Aorta (tissue), 5 donors: ENCODE measurements at regions not wholly inside any gene's neighbourhood (a gene's known extent, or its start where the extent isn't known, plus 50 kb on each side); places are given as distances from the start of the nearest gene placed in this dataset.

Experiments
- ATAC-seq: fragments of 200-7000 bp; cut with Tn5 transposase; one replicate; pipeline ENCODE4 v1.9.1; 2022; ENCODE audit warnings: moderate library complexity; ENCODE audit not compliant: low FRiP score
- DNase-seq, 2 donors: peaks; one replicate each; pipeline ENCODE4 v3.0.0-alpha.2; 2020
- H3K27ac ChIP-seq, 2 donors: one replicate each; pipeline ENCODE4 v1.5.1; 2013; ENCODE audit warnings: low read length in 2 of 2, mild to moderate bottlenecking in 2 of 2, moderate library complexity in 2 of 2, control low read depth in 1 of 2, inconsistent platforms in 1 of 2, low read depth in 1 of 2
- H3K27me3 ChIP-seq, 2 donors: one replicate each; pipeline ENCODE4 v1.6.1; 2013; ENCODE audit warnings: control low read depth in 1 of 2, low read length in 1 of 2, mild to moderate bottlenecking in 1 of 2, moderate library complexity in 1 of 2; ENCODE audit not compliant: insufficient read depth in 2 of 2, control insufficient read depth in 1 of 2
- H3K36me3 ChIP-seq, 2 donors: one replicate each; pipeline ENCODE4 v1.6.1; 2013; ENCODE audit warnings: control low read depth in 1 of 2, low read length in 1 of 2, mild to moderate bottlenecking in 1 of 2; ENCODE audit not compliant: insufficient read depth in 2 of 2, control insufficient read depth in 1 of 2
- H3K4me1 ChIP-seq, 2 donors: one replicate each; pipeline ENCODE4 v1.6.1; 2013; ENCODE audit warnings: low read length in 2 of 2, control low read depth in 1 of 2, mild to moderate bottlenecking in 1 of 2, moderate library complexity in 1 of 2; ENCODE audit not compliant: insufficient read depth in 2 of 2, control insufficient read depth in 1 of 2
- H3K4me3 ChIP-seq, 2 donors: one replicate each; pipeline ENCODE4 v1.5.1; 2013; ENCODE audit warnings: low read length in 2 of 2, control low read depth in 1 of 2, mild to moderate bottlenecking in 1 of 2
- H3K9me3 ChIP-seq: one replicate; pipeline ENCODE4 v1.6.1; 2013; ENCODE audit warnings: mild to moderate bottlenecking, low read length; ENCODE audit not compliant: control insufficient read depth
- WGBS, 2 donors: extraction: QIAGEN DNeasy Blood & Tissue Kit; methylation state at CpG; one replicate each; pipeline ENCODE4 v1.1.7; 2013; 5-methylcytosine and 5-hydroxymethylcytosine counted together
- intact Hi-C, 2 donors: fragments of 100-400 bp; cut with DNase I; formaldehyde crosslinking; loops; one replicate each; pipeline versions ENCODE4 v1.14.2 to v1.15.0; 2022
- donor health status: healthy with polysubstance abuse.
- donor health status: Bipolar disorder and iron deficiency.
- donor health status: DM: no; HTN: no; CAD: no.
- donor health status: DM: no; HTN: no; CAD: no.
- donor health status: DM: yes; HTN: yes; CAD: no.

DNA sequence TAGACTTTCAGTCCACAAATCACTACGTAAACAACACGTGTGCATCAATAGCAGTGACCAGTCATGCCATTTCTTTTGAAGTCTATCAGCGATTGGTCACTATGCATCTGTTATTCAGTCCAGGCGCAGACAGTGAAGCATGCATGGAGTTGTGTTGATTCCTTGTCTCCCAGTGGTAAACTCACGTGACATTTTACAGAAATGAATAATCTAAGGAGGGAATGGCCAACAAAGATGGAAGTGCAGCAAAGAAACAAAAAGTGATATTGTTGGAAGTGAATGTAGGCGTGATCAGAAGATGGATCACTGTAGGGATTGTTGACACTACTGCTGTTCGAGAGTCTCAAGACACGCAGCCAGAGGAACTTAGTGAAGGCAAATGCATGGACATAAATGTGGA, 317.8 kb upstream of the MGAT5 start:
- no peak for ATAC-seq
- no peak overlapping the region for H3K4me3 ChIP-seq
- H3K9me3 ChIP-seq: no peaks in the 10 kb centered on the region
- no peaks in the 10 kb centered on the region for H3K4me1 ChIP-seq
- DNase-seq: no peak
- 78% methylated on average over 8 of the region's 8 CpGs for WGBS, 2 donors
- intact Hi-C loops: no loop called here
- H3K27me3 ChIP-seq: no peaks in the 10 kb centered on the region
- no peak overlapping the region for H3K27ac ChIP-seq
- no peaks in the 10 kb centered on the region for H3K36me3 ChIP-seq

DNA sequence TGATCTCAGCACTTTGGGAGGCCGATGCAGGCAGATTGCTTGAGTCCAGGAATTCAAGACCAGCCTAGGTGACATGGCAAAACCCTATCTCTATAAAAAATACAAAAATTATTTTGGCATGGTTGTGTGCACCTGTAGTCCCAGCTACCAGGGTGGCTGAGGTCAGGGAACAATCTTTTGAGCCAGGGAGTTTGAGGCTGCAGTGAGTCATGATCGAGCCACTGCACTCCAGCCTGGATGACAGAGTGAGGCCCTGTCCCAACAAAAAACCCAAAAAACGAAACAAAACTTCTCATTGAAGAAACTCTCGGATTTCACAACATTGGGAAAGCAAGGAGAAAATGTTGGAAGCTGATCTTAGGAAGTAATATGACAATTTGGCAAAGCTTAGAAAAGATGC, 317.3 kb upstream of the MGAT5 start:
- intact Hi-C loops: no loop called here
- Histone ChIP-seq H3K9me3 (no peaks in the 10 kb centered on the region), H3K4me3 (no peak overlapping the region), H3K27ac (no peak overlapping the region), H3K4me1 (no peaks in the 10 kb centered on the region), H3K27me3 (no peaks in the 10 kb centered on the region), H3K36me3 (no peaks in the 10 kb centered on the region)
- 66 to 76% methylated on average over 4 of the region's 4 CpGs for WGBS, 2 donors
- ATAC-seq (no peak), DNase-seq (no peak)

DNA sequence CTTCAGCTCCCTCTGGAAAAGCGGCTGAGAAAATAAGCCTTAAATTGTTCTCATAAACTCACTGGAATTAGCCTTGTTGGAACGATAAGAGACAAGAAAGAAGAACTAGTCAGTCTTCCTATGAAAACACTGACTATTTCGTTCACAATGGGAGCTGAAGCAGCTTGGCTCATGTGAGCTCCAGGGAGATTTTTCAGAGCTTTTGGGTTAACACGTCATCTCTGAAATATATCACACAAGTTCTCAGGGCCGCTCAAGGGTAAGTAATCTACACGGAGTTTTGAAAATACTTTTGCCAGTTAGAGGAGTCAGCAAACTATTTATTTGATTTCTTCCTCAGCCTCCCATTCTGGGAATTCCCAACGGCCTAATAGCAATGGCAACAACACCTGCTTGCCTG, 316.2 kb upstream of the MGAT5 start:
- WGBS, 2 donors: 12 to 24% methylated on average over 7 of the region's 7 CpGs
- Histone ChIP-seq H3K27ac (no peak overlapping the region), H3K27me3 (no peaks in the 10 kb centered on the region), H3K36me3 (no peaks in the 10 kb centered on the region), H3K4me1 (no peaks in the 10 kb centered on the region), H3K9me3 (no peaks in the 10 kb centered on the region), H3K4me3 (no peak overlapping the region)
- no peak for ATAC-seq
- intact Hi-C loops: no loop called here
- DNase-seq: no peak

DNA sequence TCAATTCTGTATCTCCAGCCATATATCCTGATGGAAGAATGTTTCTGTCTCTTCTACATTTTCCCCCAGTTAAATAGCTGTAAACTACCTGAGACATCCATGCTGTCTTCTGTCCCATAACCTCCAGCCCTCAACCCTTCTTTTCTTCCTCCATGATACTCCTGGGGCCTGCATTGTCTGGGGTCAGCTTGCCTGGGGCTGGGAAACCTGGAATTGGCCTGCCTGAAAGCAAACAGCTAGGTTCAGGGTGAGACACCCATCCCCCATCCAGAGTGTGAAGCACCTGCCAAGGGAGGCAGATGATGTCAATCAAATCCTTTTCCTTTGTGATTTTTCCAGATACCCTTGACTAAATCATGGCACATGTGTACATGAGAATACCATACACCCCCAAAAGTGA, 313.7 kb upstream of the MGAT5 start:
- H3K4me1 ChIP-seq: no peaks in the 10 kb centered on the region
- H3K27me3 ChIP-seq: no peaks in the 10 kb centered on the region
- H3K27ac ChIP-seq: no peak overlapping the region
- DNase-seq (no peak), ATAC-seq (no peak)
- intact Hi-C loops: no loop called here
- H3K36me3 ChIP-seq: no peaks in the 10 kb centered on the region
- no peaks in the 10 kb centered on the region for H3K9me3 ChIP-seq
- no peak overlapping the region for H3K4me3 ChIP-seq

DNA sequence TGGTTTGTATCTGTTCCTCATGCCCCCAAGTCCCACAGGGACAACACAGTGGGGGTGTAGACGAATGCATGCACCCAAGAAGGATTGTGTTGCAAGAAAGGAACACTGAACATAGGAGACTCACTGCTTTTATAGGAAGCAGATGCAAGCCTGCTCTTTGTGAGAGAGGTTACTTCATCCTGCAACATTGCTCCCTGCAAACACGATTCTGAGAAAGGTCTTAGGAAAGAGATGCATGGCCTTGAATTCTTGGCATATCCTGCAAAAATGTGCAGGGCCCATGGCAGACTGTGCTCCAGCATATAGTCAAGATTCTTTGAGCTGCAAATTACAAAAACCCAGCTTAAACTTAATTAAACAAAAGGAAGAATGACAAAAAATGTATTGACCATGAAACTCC, 312.2 kb upstream of the MGAT5 start:
- H3K27me3 ChIP-seq: no peaks in the 10 kb centered on the region
- no peaks in the 10 kb centered on the region for H3K36me3 ChIP-seq
- DNase-seq (no peak), ATAC-seq (no peak)
- WGBS, 2 donors: 15 to 18% methylated on average over 2 of the region's 2 CpGs
- H3K4me1 ChIP-seq: no peaks in the 10 kb centered on the region
- H3K27ac ChIP-seq: no peak overlapping the region
- intact Hi-C loops: no loop called here
- H3K9me3 ChIP-seq: no peaks in the 10 kb centered on the region
- no peak overlapping the region for H3K4me3 ChIP-seq

DNA sequence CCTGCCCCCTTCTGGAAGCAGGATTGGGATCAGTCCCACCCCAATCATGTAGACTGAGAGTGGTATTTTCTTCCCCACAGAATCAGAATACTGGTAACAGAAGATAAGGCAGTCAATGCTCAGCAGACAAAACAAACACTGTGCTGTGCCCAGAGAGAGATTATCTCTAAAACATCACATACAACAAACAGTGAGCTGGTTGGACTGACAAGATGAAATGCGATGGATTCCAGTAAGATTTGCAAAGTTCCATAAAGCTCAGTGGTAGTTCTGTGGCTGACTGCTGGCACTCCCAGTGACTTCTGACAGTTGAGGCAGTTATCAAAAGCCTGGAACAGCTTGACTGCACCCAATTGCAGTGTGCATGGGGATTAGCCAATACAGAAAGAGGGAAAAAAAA, 311.5 kb upstream of the MGAT5 start:
- no peak overlapping the region for H3K4me3 ChIP-seq
- intact Hi-C loops: no loop called here
- no peaks in the 10 kb centered on the region for H3K4me1 ChIP-seq
- ATAC-seq (no peak), DNase-seq (no peak)
- no peaks in the 10 kb centered on the region for H3K27me3 ChIP-seq
- no peak overlapping the region for H3K27ac ChIP-seq
- H3K9me3 ChIP-seq: no peaks in the 10 kb centered on the region
- no peaks in the 10 kb centered on the region for H3K36me3 ChIP-seq
- 60 to 62% methylated on average over 1 of the region's 1 CpG for WGBS, 2 donors

DNA sequence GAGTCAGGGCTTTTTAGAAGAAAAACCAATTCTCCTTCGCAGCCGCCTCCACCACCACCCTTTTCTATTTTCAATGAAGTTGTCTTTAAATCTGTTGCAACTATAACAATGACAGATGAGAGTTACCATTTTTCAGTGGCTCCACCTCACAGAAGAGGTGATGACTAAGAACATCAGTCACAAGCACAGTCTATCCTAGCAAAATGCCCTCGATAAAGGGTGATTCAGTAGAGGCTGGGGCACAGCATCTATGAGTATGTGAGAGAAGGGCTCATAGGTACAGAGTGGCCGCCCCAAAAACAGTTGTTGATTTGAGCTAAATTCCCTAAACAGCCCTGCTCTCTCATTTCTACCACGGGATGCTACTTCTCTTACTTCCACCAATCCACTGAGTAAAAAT, 310.8 kb upstream of the MGAT5 start:
- DNase-seq: no peak
- no peak for ATAC-seq
- Histone ChIP-seq H3K4me1 (no peaks in the 10 kb centered on the region), H3K9me3 (no peaks in the 10 kb centered on the region), H3K27me3 (no peaks in the 10 kb centered on the region), H3K4me3 (no peak overlapping the region), H3K36me3 (no peaks in the 10 kb centered on the region), H3K27ac (no peak overlapping the region)
- intact Hi-C loops: no loop called here
- WGBS, 2 donors: 91 to 92% methylated on average over 5 of the region's 5 CpGs

DNA sequence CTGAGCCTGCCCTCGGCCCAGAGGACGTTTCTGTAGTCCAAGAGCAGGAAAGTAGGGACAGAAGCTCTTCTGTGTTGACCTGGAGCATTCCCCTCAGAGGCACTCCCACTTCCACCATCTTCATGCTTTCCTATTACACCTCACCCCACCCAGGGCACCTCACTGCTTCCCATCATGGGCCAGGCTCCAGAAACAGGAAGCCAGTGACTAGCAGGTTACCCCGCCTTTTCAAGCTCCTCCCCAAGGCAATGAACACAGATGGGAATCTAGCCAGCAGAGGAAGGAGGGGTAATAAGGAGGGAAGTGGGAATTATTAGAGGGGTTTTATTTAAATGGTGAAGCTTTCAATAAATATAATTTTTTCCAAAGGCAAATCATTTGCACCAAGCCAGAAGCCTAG, 308.8 kb upstream of the MGAT5 start:
- DNase-seq (no peak), ATAC-seq (no peak)
- no peaks in the 10 kb centered on the region for H3K9me3 ChIP-seq
- 80 to 81% methylated on average over 3 of the region's 3 CpGs for WGBS, 2 donors
- intact Hi-C loops: no loop called here
- no peaks in the 10 kb centered on the region for H3K27me3 ChIP-seq
- H3K4me3 ChIP-seq: no peak overlapping the region
- H3K4me1 ChIP-seq: no peaks in the 10 kb centered on the region
- no peaks in the 10 kb centered on the region for H3K36me3 ChIP-seq
- H3K27ac ChIP-seq: no peak overlapping the region

DNA sequence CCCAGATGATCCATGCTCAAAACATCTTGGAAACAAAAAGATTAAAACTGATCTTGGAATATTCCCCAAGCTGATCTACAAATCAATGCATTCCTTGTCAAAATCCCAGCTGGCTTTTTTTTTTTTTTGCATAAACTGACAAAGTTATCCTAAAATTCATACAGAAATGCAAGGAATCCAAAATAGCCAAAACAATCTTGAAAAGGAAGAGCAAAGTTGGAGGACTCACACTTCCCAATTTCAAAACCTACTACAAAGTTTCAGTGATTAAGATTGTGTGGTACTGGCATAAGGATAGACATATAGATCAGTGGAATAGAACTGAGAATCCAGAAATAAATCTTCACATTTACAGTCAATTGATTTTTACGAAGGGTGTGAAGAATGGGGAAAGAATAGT, 306.8 kb upstream of the MGAT5 start:
- ATAC-seq: no peak
- DNase-seq: no peak
- WGBS, 2 donors: 87 to 94% methylated on average over 1 of the region's 1 CpG

More for the DNA sequence above, 306.8 kb upstream of the MGAT5 start:
- H3K9me3 ChIP-seq: no peaks in the 10 kb centered on the region
- no peaks in the 10 kb centered on the region for H3K27me3 ChIP-seq
- no peak overlapping the region for H3K4me3 ChIP-seq
- intact Hi-C loops: no loop called here
- no peaks in the 10 kb centered on the region for H3K4me1 ChIP-seq
- H3K27ac ChIP-seq: no peak overlapping the region
- no peaks in the 10 kb centered on the region for H3K36me3 ChIP-seq
